PC-3 (cell line): ENCODE measurements at regions not wholly inside any gene's neighbourhood (a gene's known extent, or its start where the extent isn't known, plus 50 kb on each side); places are given as distances from the start of the nearest gene placed in this dataset.

ENCODE experiments used
- CTCF ChIP-seq: fragments of 300-600 bp; sonication (generic); conservative IDR thresholded peaks from 2 replicates; pipeline ENCODE4 v1.5.1; 2017; ENCODE audit warnings: antibody characterized with exemption, low read depth, mild to moderate bottlenecking, low read length
- EZH2 ChIP-seq: fragments of 300-600 bp; sonication (generic); IDR thresholded peaks from one replicate; pipeline ENCODE4 v1.6.1; 2017; ENCODE audit warnings: antibody characterized with exemption, mild to moderate bottlenecking, low read length; ENCODE audit not compliant: unreplicated experiment

DNA sequence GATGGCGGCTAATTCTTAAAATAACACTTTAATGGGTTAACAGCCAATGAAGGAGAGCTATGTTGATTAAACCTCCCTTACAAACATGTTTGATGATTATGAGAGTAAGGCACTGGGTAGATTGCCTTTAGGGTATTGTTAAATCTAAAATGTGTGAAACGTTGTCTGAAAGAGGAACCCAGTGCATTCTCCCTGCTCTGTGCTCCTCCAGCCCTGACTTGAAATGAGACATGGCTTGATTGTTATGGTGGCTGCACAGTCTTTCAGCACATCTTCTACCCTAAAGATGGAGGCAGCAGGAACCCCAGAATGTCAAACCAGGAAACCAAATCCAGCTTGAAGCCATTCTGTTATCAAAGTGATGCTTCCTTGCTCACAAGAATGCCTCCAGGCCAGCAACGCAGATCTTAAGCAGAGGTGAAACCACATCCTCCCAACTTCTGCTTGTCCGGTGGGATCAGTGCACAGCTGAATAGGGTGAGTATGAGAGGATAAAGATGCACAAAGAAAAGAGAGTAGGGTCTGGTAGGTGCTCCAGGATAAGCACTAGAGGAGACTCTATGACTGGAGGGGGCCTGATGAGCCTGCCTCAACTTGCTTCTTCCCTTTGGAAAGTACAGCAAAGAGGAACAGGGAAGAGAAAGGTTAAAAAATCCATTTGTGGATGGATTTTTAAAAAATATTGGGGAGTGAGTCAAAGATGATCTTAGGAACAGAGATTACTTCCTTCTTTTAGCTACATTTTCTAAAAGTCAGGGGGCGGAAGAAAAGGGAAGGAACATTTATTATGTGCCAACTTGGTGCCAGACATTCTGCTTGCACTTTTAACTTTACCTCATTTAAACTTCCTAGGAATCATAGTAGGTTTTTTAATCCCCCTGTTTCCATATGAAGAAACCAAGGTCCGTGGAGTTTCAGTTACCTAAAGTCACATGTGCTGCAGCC is 523.0 kb downstream of the TXNL1 start:
- no peak for TF ChIP-seq EZH2
- no peak for TF ChIP-seq CTCF
